Fibroblast of villous mesenchyme (primary cell): ENCODE measurements at regions not wholly inside any gene's neighbourhood (a gene's known extent, or its start where the extent isn't known, plus 50 kb on each side); places are given as distances from the start of the nearest gene placed in this dataset.

Source experiments
- DNase-seq: peaks from one replicate; pipeline ENCODE4 v3.0.0-alpha.2; 2010; ENCODE audit warnings: low read depth
- H3K4me3 ChIP-seq: 2 replicates; pipeline ENCODE4 v1.5.1; 2011; ENCODE audit warnings: low read depth, mild to moderate bottlenecking, low read length
- TF ChIP-seq, protein P1 (sequence below): IDR thresholded peaks from 2 replicates; pipeline ENCODE4 v1.5.1; 2012; ENCODE audit warnings: low read depth, mild to moderate bottlenecking, low read length; ENCODE audit not compliant: insufficient read depth

DNA sequence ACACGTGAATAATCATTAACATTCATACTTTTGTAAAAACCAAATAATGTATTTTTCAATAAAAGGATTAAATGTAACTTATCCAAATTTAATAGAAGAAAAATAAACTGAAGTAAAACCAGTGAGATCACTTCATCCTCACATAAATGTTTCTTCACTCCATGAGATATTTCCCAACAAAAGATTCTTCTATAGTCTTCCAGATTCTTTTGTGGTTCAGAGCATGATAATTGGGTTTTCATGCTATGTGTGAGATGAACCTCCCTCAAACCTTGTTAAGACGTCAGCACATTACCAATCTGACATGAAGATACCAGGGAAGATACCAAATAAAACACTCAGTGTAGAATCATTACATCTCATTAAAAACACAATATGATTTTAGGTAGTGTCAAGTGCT is 62.9 kb upstream of the OXGR1 start:
- TF ChIP-seq, protein P1, sequence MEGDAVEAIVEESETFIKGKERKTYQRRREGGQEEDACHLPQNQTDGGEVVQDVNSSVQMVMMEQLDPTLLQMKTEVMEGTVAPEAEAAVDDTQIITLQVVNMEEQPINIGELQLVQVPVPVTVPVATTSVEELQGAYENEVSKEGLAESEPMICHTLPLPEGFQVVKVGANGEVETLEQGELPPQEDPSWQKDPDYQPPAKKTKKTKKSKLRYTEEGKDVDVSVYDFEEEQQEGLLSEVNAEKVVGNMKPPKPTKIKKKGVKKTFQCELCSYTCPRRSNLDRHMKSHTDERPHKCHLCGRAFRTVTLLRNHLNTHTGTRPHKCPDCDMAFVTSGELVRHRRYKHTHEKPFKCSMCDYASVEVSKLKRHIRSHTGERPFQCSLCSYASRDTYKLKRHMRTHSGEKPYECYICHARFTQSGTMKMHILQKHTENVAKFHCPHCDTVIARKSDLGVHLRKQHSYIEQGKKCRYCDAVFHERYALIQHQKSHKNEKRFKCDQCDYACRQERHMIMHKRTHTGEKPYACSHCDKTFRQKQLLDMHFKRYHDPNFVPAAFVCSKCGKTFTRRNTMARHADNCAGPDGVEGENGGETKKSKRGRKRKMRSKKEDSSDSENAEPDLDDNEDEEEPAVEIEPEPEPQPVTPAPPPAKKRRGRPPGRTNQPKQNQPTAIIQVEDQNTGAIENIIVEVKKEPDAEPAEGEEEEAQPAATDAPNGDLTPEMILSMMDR, result no peak
- no peak for DNase-seq

GRCh38 chr13:97058391-97058790 is 64.1 kb upstream of the OXGR1 start:
- no peak for DNase-seq
- H3K4me3 ChIP-seq, result no peak overlapping the region
- TF ChIP-seq, protein P1, result no peak

More for the DNA sequence above, 62.9 kb upstream of the OXGR1 start:
- H3K4me3 ChIP-seq, result no peak overlapping the region

DNA sequence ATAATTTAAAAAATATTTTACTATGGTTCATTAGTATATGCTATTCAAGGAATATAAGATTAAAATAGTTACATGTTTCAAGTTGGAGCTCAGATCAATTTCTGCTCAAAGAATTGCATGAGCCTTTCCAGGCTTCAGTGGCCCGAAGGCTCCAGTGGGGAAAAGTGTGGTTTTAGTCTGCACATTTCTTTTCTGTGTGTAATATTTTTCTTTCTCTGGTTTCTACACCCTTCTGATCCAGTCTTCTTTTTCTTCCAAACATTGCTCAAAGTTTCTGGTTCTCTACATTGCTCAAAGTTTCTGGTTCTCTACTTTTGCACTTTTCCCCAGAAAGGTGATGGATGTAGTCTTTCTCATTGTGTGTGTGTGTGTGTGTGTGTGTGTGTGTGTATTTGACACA is 64.7 kb upstream of the OXGR1 start:
- no peak for DNase-seq
- TF ChIP-seq, protein P1, result no peak
- H3K4me3 ChIP-seq, result no peak overlapping the region

GRCh38 chr13:97067017-97067895 is 73.0 kb upstream of the OXGR1 start:
- TF ChIP-seq, protein P1, result peak; percentile 20
- peak; percentile 43 for DNase-seq
- no peak overlapping the region for H3K4me3 ChIP-seq

DNA sequence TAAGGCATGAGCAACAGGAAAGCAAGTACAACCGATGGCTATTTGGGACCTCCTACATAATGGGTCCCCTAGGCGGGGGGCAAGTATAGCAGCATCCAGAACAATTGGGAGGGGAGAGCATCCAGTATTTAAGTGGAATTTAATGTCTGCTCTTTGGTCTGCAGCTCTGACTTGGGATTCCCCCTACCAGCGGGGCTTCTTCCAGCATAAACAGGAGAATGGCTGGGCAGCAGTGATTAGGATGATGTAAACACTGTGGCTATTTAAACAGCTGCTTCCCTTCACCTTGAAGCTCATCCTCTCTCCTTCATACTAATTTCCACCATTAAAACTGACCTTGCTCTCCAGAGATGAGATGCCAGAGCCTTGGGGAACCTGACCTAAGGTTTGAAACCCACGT is 73.9 kb upstream of the OXGR1 start:
- peak; percentile 79 for DNase-seq
- TF ChIP-seq, protein P1, result no peak

GRCh38 chr13:97069050-97069815 is 75.0 kb upstream of the OXGR1 start:
- TF ChIP-seq, protein P1, result no peak
- no peak overlapping the region for H3K4me3 ChIP-seq
- DNase-seq, result no peak

More for the DNA sequence above, 73.9 kb upstream of the OXGR1 start:
- H3K4me3 ChIP-seq, result no peak overlapping the region
